HTR-8/SVneo (cell line): ENCODE measurements at regions not wholly inside any gene's neighbourhood (a gene's known extent, or its start where the extent isn't known, plus 50 kb on each side); places are given as distances from the start of the nearest gene placed in this dataset.

Experiments used
- DNase-seq: peaks from one replicate; pipeline ENCODE4 v3.0.0; 2011; ENCODE audit warnings: low spot score, mixed read lengths; ENCODE audit not compliant: insufficient read length
- FAIRE-seq: peaks from 2 replicates; lab custom pipeline; 2011; peaks lifted over from hg19 to GRCh38; lab: Jason Lieb, UNC

DNA sequence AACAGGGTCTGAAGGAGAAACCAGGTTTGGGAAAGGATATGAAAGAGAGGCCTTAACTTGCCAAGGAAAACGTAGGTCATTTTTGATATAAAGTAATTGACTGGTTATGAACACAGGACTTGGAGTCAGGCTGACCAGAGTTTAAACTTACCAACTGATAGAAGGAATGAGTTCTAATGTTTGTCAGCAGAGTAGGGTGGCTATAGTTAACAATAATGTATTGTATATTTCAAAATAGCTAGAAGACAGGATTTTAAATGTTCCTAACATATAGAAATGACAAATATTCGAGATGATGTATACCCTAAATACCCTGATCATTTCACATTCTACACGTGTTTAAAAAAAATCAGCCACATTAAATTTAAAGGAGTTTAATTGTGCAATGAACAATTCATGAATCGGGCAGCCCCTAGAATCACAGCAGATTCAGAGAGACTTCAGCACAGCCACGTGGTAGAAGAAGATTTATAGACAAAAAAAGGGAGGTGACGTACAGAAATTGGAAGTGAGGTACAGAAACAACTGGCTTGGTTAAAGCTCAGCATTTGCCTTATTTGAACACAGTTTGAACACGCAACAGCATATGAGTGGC lies 52.5 kb upstream of the PLEKHG7 start:
- DNase-seq (no peak), FAIRE-seq (no peak)

GRCh38 chr12:92649511-92650227 lies 53.1 kb upstream of the PLEKHG7 start:
- FAIRE-seq (peak; percentile 91), DNase-seq (peak; percentile 80)

GRCh38 chr12:92648242-92649031 lies 54.4 kb upstream of the PLEKHG7 start:
- FAIRE-seq (no peak), DNase-seq (no peak)

GRCh38 chr12:92641291-92641690 lies 61.5 kb upstream of the PLEKHG7 start:
- FAIRE-seq = no peak

GRCh38 chr12:92640691-92641090 lies 62.1 kb upstream of the PLEKHG7 start:
- DNase-seq (no peak), FAIRE-seq (no peak)

More at GRCh38 chr12:92641291-92641690, 61.5 kb upstream of the PLEKHG7 start:
- no peak for DNase-seq

GRCh38 chr12:92639017-92639416 lies 63.8 kb upstream of the PLEKHG7 start:
- no peak for FAIRE-seq
- no peak for DNase-seq

DNA sequence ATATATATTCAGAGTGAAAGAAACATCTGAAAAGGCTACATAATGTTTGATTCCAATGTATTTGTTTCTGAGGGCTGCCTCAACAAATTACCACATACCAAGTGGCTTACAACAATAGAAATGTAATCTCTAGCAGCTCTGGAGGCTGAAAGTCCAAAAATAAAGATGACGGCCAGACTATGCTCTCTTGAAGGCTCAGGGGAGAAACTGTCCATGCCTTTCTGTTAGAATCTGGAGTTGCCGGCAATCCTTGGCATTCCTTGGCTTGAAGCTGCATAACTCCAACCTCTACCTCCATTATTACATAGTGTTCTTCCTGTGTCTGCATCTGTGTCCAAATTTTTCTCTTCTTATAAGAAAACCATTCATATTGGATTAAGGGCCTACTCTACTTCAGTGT lies 68.1 kb upstream of the PLEKHG7 start:
- DNase-seq (no peak), FAIRE-seq (no peak)

GRCh38 chr12:92634202-92634601 lies 68.6 kb upstream of the PLEKHG7 start:
- FAIRE-seq = no peak

DNA sequence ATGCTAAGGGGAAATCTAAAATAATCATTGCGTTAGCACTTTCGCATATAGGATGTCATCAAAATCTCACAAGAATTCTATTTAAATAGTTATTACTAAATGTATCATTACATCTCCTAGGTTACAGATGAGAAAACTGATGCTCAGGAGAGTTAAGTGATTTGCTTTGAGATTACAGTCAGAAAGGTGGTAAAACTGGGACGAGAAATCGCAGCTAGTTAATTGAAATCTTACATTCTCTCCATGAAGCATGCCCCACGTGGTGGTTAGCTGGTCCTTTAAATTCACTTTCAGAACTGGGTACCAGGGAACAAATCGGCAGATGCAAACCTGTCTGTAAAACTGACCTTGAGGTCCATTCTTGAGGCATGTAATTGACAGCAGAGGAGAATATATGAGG lies 71.8 kb upstream of the PLEKHG7 start:
- DNase-seq = no peak
- no peak for FAIRE-seq

More at GRCh38 chr12:92634202-92634601, 68.6 kb upstream of the PLEKHG7 start:
- no peak for DNase-seq

GRCh38 chr12:92629349-92630065 lies 73.3 kb upstream of the PLEKHG7 start:
- no peak for DNase-seq
- FAIRE-seq = no peak

DNA sequence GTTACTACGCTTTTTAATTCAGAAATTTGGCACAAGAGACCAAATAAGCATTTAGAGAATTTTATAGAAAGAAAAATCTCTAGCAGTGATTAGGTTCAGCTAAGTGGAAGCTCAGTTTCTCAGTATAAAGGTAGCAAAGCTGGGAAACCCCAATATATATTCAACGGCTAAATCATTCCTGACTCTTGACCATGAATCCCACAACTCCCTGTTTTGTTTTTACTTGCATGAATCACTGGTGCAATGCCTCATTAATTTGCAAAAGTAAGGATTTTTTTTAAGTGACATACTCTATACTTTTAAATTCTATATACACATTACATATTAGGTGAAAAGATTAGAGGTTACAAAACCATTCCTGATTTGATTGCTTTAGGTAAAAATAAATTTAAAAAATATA lies 74.3 kb upstream of the PLEKHG7 start:
- no peak for DNase-seq
- no peak for FAIRE-seq

- DNase-seq (no peak), FAIRE-seq (no peak)
Observed at GRCh38 chr12:92627511-92627910, 75.3 kb upstream of the PLEKHG7 start.

DNA sequence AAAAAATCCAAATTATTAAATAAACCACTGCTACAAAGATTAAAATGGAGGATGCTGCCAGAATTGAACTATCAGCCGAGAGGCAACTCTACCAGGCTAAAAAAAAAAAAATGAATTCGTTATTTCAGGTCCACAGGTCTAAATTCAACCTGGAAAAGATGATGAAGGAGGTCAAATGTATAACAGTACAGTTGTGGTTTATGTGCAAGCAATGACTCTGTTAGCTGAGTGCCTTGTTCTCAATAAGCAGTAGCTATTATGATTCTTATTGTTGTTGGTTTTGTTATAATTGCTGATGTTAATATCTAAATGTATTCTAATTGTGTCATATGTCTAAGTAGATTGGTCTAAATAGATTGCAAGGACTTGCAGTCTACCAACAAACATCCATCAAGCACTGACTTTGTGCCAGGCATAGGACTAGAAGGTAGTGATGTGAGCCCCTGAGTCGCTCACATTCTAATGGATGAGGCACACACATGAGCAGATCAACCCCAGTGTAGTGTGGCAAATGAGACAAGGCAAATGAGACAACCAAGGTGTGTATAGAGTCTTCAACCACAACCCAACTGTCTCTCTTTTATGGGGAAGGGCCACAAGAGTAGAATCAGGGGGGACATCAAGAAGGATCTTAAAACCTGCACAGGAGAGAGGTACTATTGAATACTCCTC lies 77.0 kb upstream of the PLEKHG7 start:
- no peak for FAIRE-seq
- no peak for DNase-seq

DNA sequence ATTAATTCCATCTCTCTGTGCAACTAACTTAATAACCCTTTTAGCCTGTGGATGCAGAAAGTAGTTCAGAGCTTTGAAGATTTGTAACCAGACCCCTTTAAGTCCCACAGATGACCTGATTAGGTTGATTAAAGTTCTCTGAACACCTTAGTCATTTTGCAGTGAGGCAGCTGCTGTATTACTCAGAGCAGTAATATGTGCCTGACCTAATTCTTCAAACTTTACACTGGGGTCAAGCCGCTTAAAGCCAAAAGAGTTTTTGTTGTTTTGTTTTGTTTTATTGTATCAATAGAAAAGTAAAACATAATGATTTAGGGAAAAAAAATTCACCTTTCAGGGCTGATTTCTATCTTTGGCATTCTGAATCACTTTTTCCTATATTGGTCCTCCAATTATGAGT lies 78.6 kb upstream of the PLEKHG7 start:
- DNase-seq = peak; percentile 34

GRCh38 chr12:92623386-92623785 lies 79.4 kb upstream of the PLEKHG7 start:
- no peak for DNase-seq
- FAIRE-seq = no peak

More for the DNA sequence above, 78.6 kb upstream of the PLEKHG7 start:
- FAIRE-seq = no peak

- FAIRE-seq (no peak), DNase-seq (no peak)
Observed at GRCh38 chr12:92621833-92622232, 81.0 kb upstream of the PLEKHG7 start.

DNA sequence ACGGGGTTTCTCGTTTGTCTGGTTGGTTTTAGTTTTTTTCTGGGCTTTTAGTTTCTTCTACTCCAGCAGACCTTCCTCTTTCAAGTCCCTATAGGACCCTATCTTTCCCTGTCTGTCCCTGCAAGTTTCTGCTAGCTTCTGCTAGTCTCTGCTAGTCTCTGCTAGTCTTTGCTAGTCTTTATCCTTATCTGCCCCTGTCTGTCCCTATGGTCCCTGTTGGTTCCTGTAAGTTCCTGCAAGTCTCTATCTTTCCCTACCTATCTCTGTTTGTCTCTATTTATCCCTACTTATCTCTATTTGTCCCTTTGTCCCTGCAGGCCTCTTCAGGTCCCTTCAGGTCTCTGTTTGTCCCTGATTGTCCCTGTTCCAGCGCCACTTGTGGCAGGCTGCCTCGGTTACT lies 81.5 kb upstream of the PLEKHG7 start:
- no peak for FAIRE-seq
- no peak for DNase-seq

DNA sequence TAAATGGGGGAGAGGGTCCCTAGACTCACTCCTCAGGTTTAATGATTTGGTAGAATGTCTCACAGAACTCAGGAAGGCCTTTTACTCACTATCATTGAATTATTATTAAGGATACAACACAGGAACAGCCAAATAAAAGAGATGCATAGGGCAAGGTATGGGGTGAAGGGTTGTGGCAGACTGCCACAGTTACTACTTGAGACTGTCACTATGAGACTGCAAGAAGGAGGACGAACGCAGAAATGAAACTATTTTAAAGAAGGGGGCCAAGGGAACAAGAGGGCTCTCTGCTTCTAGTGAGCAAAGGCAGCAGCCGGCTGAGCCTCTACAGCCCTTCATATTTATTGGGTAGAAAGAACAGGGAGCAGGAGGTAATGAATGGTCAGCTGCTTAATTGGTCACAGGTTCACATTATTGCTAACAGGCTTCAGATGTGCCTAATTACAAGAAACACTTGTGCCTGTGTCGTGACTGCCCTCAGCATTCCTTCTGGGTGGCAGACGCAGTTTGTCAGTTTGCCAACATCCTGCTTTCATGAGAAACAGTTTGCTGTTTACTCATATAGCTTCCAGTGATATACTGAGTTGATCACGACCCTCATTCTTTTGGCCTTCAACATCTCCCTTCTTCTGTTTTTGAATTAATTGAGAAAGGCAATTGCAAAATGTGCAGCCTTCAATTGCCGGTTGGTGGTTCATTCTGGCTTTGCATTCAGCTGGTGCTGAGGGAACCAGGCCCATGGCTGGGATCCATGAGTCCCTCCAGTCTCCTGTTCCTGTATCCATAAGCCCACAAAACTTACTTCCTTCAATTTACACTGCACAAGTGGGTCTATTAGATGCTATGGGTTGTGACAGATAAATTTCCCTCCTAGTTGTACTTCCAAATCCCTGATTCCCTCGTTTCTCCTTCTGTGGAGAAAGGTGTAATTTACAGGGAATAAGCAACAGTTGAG lies 82.8 kb upstream of the PLEKHG7 start:
- FAIRE-seq = peak; percentile 28

DNA sequence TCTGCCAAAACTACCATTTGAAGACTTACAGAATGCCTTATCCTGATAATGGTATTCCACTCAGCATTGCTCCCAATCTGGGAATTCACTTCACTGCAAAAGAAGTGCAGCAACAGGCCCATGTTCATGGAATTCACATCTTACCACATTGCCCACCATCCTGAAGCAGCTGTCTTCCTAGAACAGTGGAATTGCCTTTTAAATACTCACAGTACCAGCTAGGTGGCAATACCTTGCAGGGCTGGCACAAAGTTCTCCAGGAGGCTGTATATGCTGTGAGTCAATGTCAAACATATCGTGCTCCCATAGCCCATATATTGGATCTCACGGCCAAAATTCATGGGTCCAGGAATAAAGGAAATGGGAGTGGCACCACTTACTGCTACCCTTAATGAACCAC lies 83.8 kb upstream of the PLEKHG7 start:
- no peak for FAIRE-seq
- no peak for DNase-seq

More for the DNA sequence above, 82.8 kb upstream of the PLEKHG7 start:
- no peak for DNase-seq
